DOHH2 (cell line): ENCODE measurements at regions not wholly inside any gene's neighbourhood (a gene's known extent, or its start where the extent isn't known, plus 50 kb on each side); places are given as distances from the start of the nearest gene placed in this dataset.

Experiments
- H3F3A ChIP-seq: fragments of 200-600 bp; sonication (generic), shearing (Covaris generic); 2 replicates; pipeline ENCODE4 v1.6.0; 2016; ENCODE audit warnings: antibody characterized with exemption, mild to moderate bottlenecking; ENCODE audit not compliant: control insufficient read depth, insufficient read depth
- H3K27ac ChIP-seq: fragments of 200-600 bp; sonication (generic); 2 replicates; pipeline ENCODE4 v1.5.1; 2014; ENCODE audit warnings: low read depth, mild to moderate bottlenecking, low read length, moderate library complexity
- H3K27me3 ChIP-seq: fragments of 200-600 bp; sonication (generic); 2 replicates; pipeline ENCODE4 v1.6.1; 2014; ENCODE audit warnings: mild to moderate bottlenecking, low read length, mixed read lengths; ENCODE audit not compliant: control insufficient read depth
- H3K36me3 ChIP-seq: fragments of 200-600 bp; sonication (generic); 2 replicates; pipeline ENCODE4 v1.6.1; 2014; ENCODE audit warnings: mild to moderate bottlenecking, low read length, moderate library complexity, mixed read lengths; ENCODE audit not compliant: control insufficient read depth
- H3K4me1 ChIP-seq: fragments of 200-600 bp; sonication (generic); 2 replicates; pipeline ENCODE4 v1.6.1; 2014; ENCODE audit warnings: mild to moderate bottlenecking, low read length, mixed read lengths; ENCODE audit not compliant: control insufficient read depth
- H3K4me2 ChIP-seq: fragments of 200-600 bp; sonication (generic); 2 replicates; pipeline ENCODE4 v1.6.0; 2014; ENCODE audit warnings: mild to moderate bottlenecking, low read length, moderate library complexity
- H3K4me3 ChIP-seq: fragments of 200-600 bp; sonication (generic); 2 replicates; pipeline ENCODE4 v1.5.1; 2014; ENCODE audit warnings: mild to moderate bottlenecking, low read length, mixed read lengths
- H3K79me2 ChIP-seq: fragments of 200-600 bp; sonication (generic); 2 replicates; pipeline ENCODE4 v1.6.1; 2014; ENCODE audit warnings: mild to moderate bottlenecking, low read length, mixed read lengths; ENCODE audit not compliant: control insufficient read depth
- H3K9me2 ChIP-seq: fragments of 200-600 bp; sonication (generic); replicated peaks from 2 replicates; pipeline ENCODE4 v1.6.1; 2014; ENCODE audit warnings: mild to moderate bottlenecking, low read length, mixed read lengths; ENCODE audit not compliant: control insufficient read depth
- H3K9me3 ChIP-seq: fragments of 200-600 bp; sonication (generic); 2 replicates; pipeline ENCODE4 v1.6.1; 2014; ENCODE audit warnings: antibody characterized with exemption, low read length, mixed read lengths; ENCODE audit not compliant: control insufficient read depth, insufficient read depth
- H4K20me1 ChIP-seq: fragments of 200-600 bp; sonication (generic); 2 replicates; pipeline ENCODE4 v1.6.0; 2014; ENCODE audit warnings: low read depth, mild to moderate bottlenecking, antibody characterized with exemption, low read length, moderate library complexity; ENCODE audit not compliant: control insufficient read depth, insufficient read depth
- CTCF ChIP-seq: fragments of 200-600 bp; sonication (generic); IDR thresholded peaks from one replicate; pipeline ENCODE4 v1.5.1; 2014; ENCODE audit warnings: antibody characterized with exemption, mild to moderate bottlenecking, low read depth, low read length; ENCODE audit not compliant: poor library complexity, severe bottlenecking
- EZH2phosphoT487 ChIP-seq: fragments of 200-600 bp; sonication (generic); IDR thresholded peaks from 2 replicates; pipeline ENCODE4 v1.6.1; 2017; ENCODE audit warnings: borderline replicate concordance, mild to moderate bottlenecking, antibody characterized with exemption, low read length, moderate library complexity, mixed read lengths

GRCh38 chr18:25454730-25455129, 102.8 kb upstream of the ZNF521 start:
- Histone ChIP-seq H3K79me2 (no peaks in the 10 kb centered on the region), H3K4me1 (no peaks in the 10 kb centered on the region), H3K9me2 (no peaks in the 10 kb centered on the region), H3K4me3 (no peak overlapping the region), H3F3A (no peaks in the 10 kb centered on the region), H4K20me1 (no peaks in the 10 kb centered on the region), H3K36me3 (no peaks in the 10 kb centered on the region), H3K9me3 (no peaks in the 10 kb centered on the region), H3K4me2 (no peak overlapping the region), H3K27ac (no peak overlapping the region), H3K27me3 (no peaks in the 10 kb centered on the region)
- TF ChIP-seq CTCF: no peak
- no peak for TF ChIP-seq EZH2phosphoT487

- Histone ChIP-seq H3F3A (no peaks in the 10 kb centered on the region), H3K4me3 (no peak overlapping the region), H3K4me1 (no peaks in the 10 kb centered on the region), H3K79me2 (no peaks in the 10 kb centered on the region), H3K36me3 (no peaks in the 10 kb centered on the region), H3K4me2 (no peak overlapping the region), H3K27me3 (no peaks in the 10 kb centered on the region), H3K27ac (no peak overlapping the region), H3K9me3 (no peaks in the 10 kb centered on the region), H4K20me1 (no peaks in the 10 kb centered on the region), H3K9me2 (no peaks in the 10 kb centered on the region)
- TF ChIP-seq EZH2phosphoT487 (no peak), CTCF (no peak)
Measured at GRCh38 chr18:25454270-25454659, 102.3 kb upstream of the ZNF521 start.

GRCh38 chr18:25453556-25454269, 101.7 kb upstream of the ZNF521 start:
- Histone ChIP-seq H3K79me2 (no peaks in the 10 kb centered on the region), H3K4me1 (no peaks in the 10 kb centered on the region), H3K9me3 (no peaks in the 10 kb centered on the region), H3K4me2 (no peak overlapping the region), H3K9me2 (no peaks in the 10 kb centered on the region), H4K20me1 (no peaks in the 10 kb centered on the region), H3K36me3 (no peaks in the 10 kb centered on the region), H3K27me3 (no peaks in the 10 kb centered on the region), H3F3A (no peaks in the 10 kb centered on the region), H3K4me3 (no peak overlapping the region), H3K27ac (no peak overlapping the region)
- TF ChIP-seq EZH2phosphoT487 (no peak), CTCF (no peak)
